ENCODE measurements at regions not wholly inside any gene's neighbourhood (a gene's known extent, or its start where the extent isn't known, plus 50 kb on each side); places are given as distances from the start of the nearest gene placed in this dataset.
A peak's percentile ranks its signal among the peaks of the same experiment; 100 is the strongest.

- Histone ChIP-seq H3K36me3 (ENCODE audit: insufficient read depth in 1 of 2, low read depth in 1 of 2) (no peaks in the 10 kb centered on the region), H3K4me3 (no peak overlapping the region), H3K9me3 (no peaks in the 10 kb centered on the region), H3K27me3 (ENCODE audit: insufficient read depth in 3 of 3, low read length in 2 of 3) (no peaks in the 10 kb centered on the region), H3K27ac (no peak overlapping the region), H3K4me1 (peaks cover 40% of the 10 kb centered on the region)
- TF ChIP-seq CTCF (IDR thresholded peaks at IDR 0.05), result no peak
- ATAC-seq, result peak in 3 of 4 donors; percentile 15 to 27 (median 20)
- no peak for DNase-seq
- intact Hi-C loops (cut with DNase I), result no loop called here
- 28 to 51% (median 38%) methylated on average over 3 of the region's 3 CpGs for WGBS, 3 donors
Measured at GRCh38 chr4:128600410-128600809, 209.1 kb upstream of the JADE1 start.

GRCh38 chr4:128597500-128597899 lies 212.0 kb upstream of the JADE1 start:
- DNase-seq, result no peak
- Histone ChIP-seq H3K9me3 (no peaks in the 10 kb centered on the region), H3K27ac (no peak overlapping the region), H3K36me3 (ENCODE audit: insufficient read depth in 1 of 2, low read depth in 1 of 2) (no peaks in the 10 kb centered on the region), H3K4me3 (no peak overlapping the region), H3K27me3 (ENCODE audit: insufficient read depth in 3 of 3, low read length in 2 of 3) (no peaks in the 10 kb centered on the region), H3K4me1 (peaks cover 32% of the 10 kb centered on the region)
- intact Hi-C loops (cut with DNase I), result no loop called here
- ATAC-seq, result no peak
- TF ChIP-seq CTCF (IDR thresholded peaks at IDR 0.05), result no peak
- WGBS, 3 donors, result 58 to 78% (median 73%) methylated on average over 3 of the region's 3 CpGs

GRCh38 chr4:128596853-128597252 lies 212.6 kb upstream of the JADE1 start:
- Histone ChIP-seq H3K4me1 (peaks cover 26% of the 10 kb centered on the region), H3K27me3 (ENCODE audit: insufficient read depth in 3 of 3, low read length in 2 of 3) (no peaks in the 10 kb centered on the region), H3K36me3 (ENCODE audit: insufficient read depth in 1 of 2, low read depth in 1 of 2) (no peaks in the 10 kb centered on the region), H3K9me3 (no peaks in the 10 kb centered on the region), H3K4me3 (no peak overlapping the region), H3K27ac (no peak overlapping the region)
- TF ChIP-seq CTCF (IDR thresholded peaks at IDR 0.05), result no peak
- ATAC-seq, result no peak
- WGBS, 3 donors, result 56 to 85% (median 84%) methylated on average over 2 of the region's 2 CpGs
- DNase-seq, result no peak
- intact Hi-C loops (cut with DNase I), result no loop called here

- Histone ChIP-seq H3K4me3 (no peak overlapping the region), H3K4me1 (peaks cover 25% of the 10 kb centered on the region), H3K27me3 (ENCODE audit: insufficient read depth in 3 of 3, low read length in 2 of 3) (no peaks in the 10 kb centered on the region), H3K27ac (no peak overlapping the region), H3K9me3 (no peaks in the 10 kb centered on the region), H3K36me3 (ENCODE audit: insufficient read depth in 1 of 2, low read depth in 1 of 2) (no peaks in the 10 kb centered on the region)
- DNase-seq (no peak), ATAC-seq (no peak)
- 64 to 82% (median 69%) methylated on average over 5 of the region's 5 CpGs for WGBS, 3 donors
- no peak for TF ChIP-seq CTCF (IDR thresholded peaks at IDR 0.05)
- intact Hi-C loops (cut with DNase I), result no loop called here
Measured at GRCh38 chr4:128596115-128596514, 213.4 kb upstream of the JADE1 start.

GRCh38 chr4:128591482-128591881 lies 218.0 kb upstream of the JADE1 start:
- ATAC-seq, result peak in 1 of 4 donors; percentile 15

More at GRCh38 chr4:128591482-128591881, 218.0 kb upstream of the JADE1 start:
- DNase-seq, result no peak
- H3K9me3 ChIP-seq, result no peaks in the 10 kb centered on the region
- H3K27ac ChIP-seq, result peak overlapping the region; percentile 74
- no peak for TF ChIP-seq CTCF (IDR thresholded peaks at IDR 0.05)
- peaks cover 22% of the 10 kb centered on the region for H3K4me1 ChIP-seq
- 73 to 80% (median 79%) methylated on average over 9 of the region's 9 CpGs for WGBS, 3 donors
- H3K4me3 ChIP-seq, result no peak overlapping the region
- no peaks in the 10 kb centered on the region for H3K36me3 ChIP-seq (ENCODE audit: insufficient read depth in 1 of 2, low read depth in 1 of 2)
- intact Hi-C loops (cut with DNase I), result no loop called here
- H3K27me3 ChIP-seq (ENCODE audit: insufficient read depth in 3 of 3, low read length in 2 of 3), result no peaks in the 10 kb centered on the region
